BLaER1 treated with 17β-estradiol and CSF1 and Interleukin-3, amounts not matched to agents 10 nM and 100 nM (cell line): ENCODE measurements at regions not wholly inside any gene's neighbourhood (a gene's known extent, or its start where the extent isn't known, plus 50 kb on each side); places are given as distances from the start of the nearest gene placed in this dataset.
A peak's percentile ranks its signal among the peaks of the same experiment; 100 is the strongest.

Source experiments
- H3K27ac ChIP-seq, 11 experiments: shearing (Covaris generic); formaldehyde crosslinking; 2 replicates each; pipeline ENCODE4 v1.8.1; 2022
- H3K27me3 ChIP-seq, 11 experiments: shearing (Covaris generic); formaldehyde crosslinking; 2 replicates each; pipeline ENCODE4 v1.8.1; 2022
- H3K36me3 ChIP-seq, 11 experiments: shearing (Covaris generic); formaldehyde crosslinking; 2 replicates each; pipeline ENCODE4 v1.8.1; 2022
- H3K4me1 ChIP-seq, 10 experiments: shearing (Covaris generic); formaldehyde crosslinking; 2 replicates each; pipeline ENCODE4 v1.8.1; 2022
- H3K4me2 ChIP-seq, 11 experiments: shearing (Covaris generic); formaldehyde crosslinking; 2 replicates each; pipeline ENCODE4 v1.8.1; 2022
- H3K4me3 ChIP-seq, 10 experiments: shearing (Covaris generic); formaldehyde crosslinking; 2 replicates each; pipeline ENCODE4 v1.8.1; 2022
- H3K9ac ChIP-seq, 11 experiments: shearing (Covaris generic); formaldehyde crosslinking; 2 replicates each; pipeline ENCODE4 v1.8.1; 2022
- H3K9me3 ChIP-seq, 11 experiments: shearing (Covaris generic); formaldehyde crosslinking; replicated peaks in 1 of 11; 2 replicates each; pipeline ENCODE4 v1.8.1; 2022
- H4K20me1 ChIP-seq, 11 experiments: shearing (Covaris generic); formaldehyde crosslinking; 2 replicates each; pipeline ENCODE4 v1.8.1; 2022
- Cebpa-rat ChIP-seq, 11 experiments: shearing (Covaris generic); IDR thresholded peaks; 2 replicates each; pipeline ENCODE4 v1.8.1; 2022

DNA sequence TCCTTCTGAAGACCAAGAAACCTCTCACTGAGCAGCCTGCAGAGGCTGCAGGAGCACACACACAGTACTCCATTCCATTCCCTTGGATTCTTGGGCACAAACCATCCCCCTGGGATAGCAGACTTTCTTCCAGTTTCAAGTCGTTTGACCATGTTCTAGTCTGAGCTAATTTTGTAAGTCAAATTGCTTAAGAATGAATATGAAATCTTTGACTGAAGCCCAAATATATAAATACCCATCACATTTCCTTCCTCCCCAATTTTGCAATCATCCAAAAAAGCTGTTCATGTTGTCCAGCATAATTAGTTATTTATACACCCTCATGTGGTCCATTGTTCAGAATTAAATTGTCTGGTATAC lies 231.2 kb upstream of the TPRG1 start:
- H3K4me1 ChIP-seq = peaks cover 13 to 100% (median 39%) of the 10 kb centered on the region in 10 experiments
- no peaks in the 10 kb centered on the region for H3K27me3 ChIP-seq
- peak overlapping the region in 1 of 10 experiments; percentile 17; a peak in 3 of 20 replicates for H3K4me3 ChIP-seq
- no peaks in the 10 kb centered on the region for H4K20me1 ChIP-seq
- TF ChIP-seq Cebpa-rat (IDR thresholded peaks at IDR 0.05) = peak in 3 of 11 experiments; percentile 41 to 84 (median 79); a peak in 5 of 22 replicates
- H3K27ac ChIP-seq = peak overlapping the region; percentile 43 to 97 (median 77); a peak in 21 of 22 replicates
- H3K9ac ChIP-seq = peak overlapping the region in 8 of 11 experiments; percentile 33 to 78 (median 69); a peak in 13 of 22 replicates
- peaks cover 0 to 7% (median 0%) of the 10 kb centered on the region in 11 experiments; a peak in 2 of 22 replicates for H3K36me3 ChIP-seq
- peaks cover 0 to 38% (median 0%) of the 10 kb centered on the region in 11 experiments; a peak in 9 of 22 replicates for H3K9me3 ChIP-seq
- peak overlapping the region; percentile 32 to 87 (median 73) for H3K4me2 ChIP-seq

- Histone ChIP-seq H3K4me3 (no peak overlapping the region), H3K4me2 (peak overlapping the region; percentile 32 to 87 (median 73))
Measured at GRCh38 chr3:188941103-188941502, 230.7 kb upstream of the TPRG1 start.

DNA sequence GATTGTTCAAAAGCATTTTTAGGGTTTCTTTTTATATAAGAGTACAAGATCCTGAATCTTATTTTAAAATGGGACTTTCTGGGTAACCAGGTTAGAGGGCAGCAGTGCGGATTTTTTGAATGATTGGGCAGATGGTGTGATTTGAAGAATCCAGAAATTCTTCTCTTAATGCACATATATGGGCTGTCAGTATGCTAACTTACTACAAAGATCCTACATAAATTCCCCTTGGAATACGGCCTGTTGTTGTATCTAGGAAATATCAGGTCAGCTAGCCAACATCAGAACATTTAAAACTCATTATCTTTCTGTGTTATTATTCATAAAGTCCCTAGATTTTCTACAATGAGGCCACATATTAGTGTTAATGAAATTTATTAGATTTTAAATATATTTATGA lies 229.6 kb upstream of the TPRG1 start:
- TF ChIP-seq Cebpa-rat (IDR thresholded peaks at IDR 0.05) = no peak
- peaks cover 0 to 38% (median 0%) of the 10 kb centered on the region in 11 experiments; a peak in 9 of 22 replicates for H3K9me3 ChIP-seq
- no peaks in the 10 kb centered on the region for H4K20me1 ChIP-seq
- no peak overlapping the region for H3K4me3 ChIP-seq
- H3K9ac ChIP-seq = peak overlapping the region in 2 of 11 experiments; percentile 75 to 77; a peak in 3 of 22 replicates
- H3K4me1 ChIP-seq = peaks cover 17 to 100% (median 46%) of the 10 kb centered on the region in 10 experiments
- H3K27ac ChIP-seq = peak overlapping the region in 9 of 11 experiments; percentile 63 to 97 (median 80); a peak in 16 of 22 replicates
- peaks cover 0 to 7% (median 0%) of the 10 kb centered on the region in 11 experiments; a peak in 2 of 22 replicates for H3K36me3 ChIP-seq
- peak overlapping the region in 7 of 11 experiments; percentile 70 to 87 (median 78); a peak in 11 of 22 replicates for H3K4me2 ChIP-seq
- no peaks in the 10 kb centered on the region for H3K27me3 ChIP-seq

More at GRCh38 chr3:188941103-188941502, 230.7 kb upstream of the TPRG1 start:
- Histone ChIP-seq H3K36me3 (peaks cover 0 to 7% (median 0%) of the 10 kb centered on the region in 11 experiments; a peak in 2 of 22 replicates), H3K9me3 (peaks cover 0 to 38% (median 0%) of the 10 kb centered on the region in 11 experiments; a peak in 9 of 22 replicates), H4K20me1 (no peaks in the 10 kb centered on the region), H3K27ac (peak overlapping the region; percentile 40 to 97 (median 77)), H3K9ac (peak overlapping the region in 8 of 11 experiments; percentile 33 to 78 (median 69); a peak in 13 of 22 replicates), H3K27me3 (no peaks in the 10 kb centered on the region), H3K4me1 (peaks cover 13 to 100% (median 39%) of the 10 kb centered on the region in 10 experiments)
- TF ChIP-seq Cebpa-rat (IDR thresholded peaks at IDR 0.05) = no peak

GRCh38 chr3:188943591-188943990 lies 228.2 kb upstream of the TPRG1 start:
- peak overlapping the region in 4 of 11 experiments; percentile 25 to 87 (median 74); a peak in 8 of 22 replicates for H3K4me2 ChIP-seq
- H3K9ac ChIP-seq = no peak overlapping the region
- H3K4me3 ChIP-seq = peak overlapping the region in 1 of 10 experiments; percentile 16; a peak in 1 of 20 replicates
- H4K20me1 ChIP-seq = no peaks in the 10 kb centered on the region
- H3K36me3 ChIP-seq = peaks cover 0 to 7% (median 0%) of the 10 kb centered on the region in 11 experiments; a peak in 2 of 22 replicates
- peak overlapping the region in 5 of 11 experiments; percentile 22 to 97 (median 87); a peak in 8 of 22 replicates for H3K27ac ChIP-seq
- peaks cover 31 to 100% (median 59%) of the 10 kb centered on the region in 10 experiments for H3K4me1 ChIP-seq
- TF ChIP-seq Cebpa-rat (IDR thresholded peaks at IDR 0.05) = no peak
- H3K27me3 ChIP-seq = no peaks in the 10 kb centered on the region
- H3K9me3 ChIP-seq = peaks cover 0 to 28% (median 0%) of the 10 kb centered on the region in 11 experiments; a peak in 9 of 22 replicates

DNA sequence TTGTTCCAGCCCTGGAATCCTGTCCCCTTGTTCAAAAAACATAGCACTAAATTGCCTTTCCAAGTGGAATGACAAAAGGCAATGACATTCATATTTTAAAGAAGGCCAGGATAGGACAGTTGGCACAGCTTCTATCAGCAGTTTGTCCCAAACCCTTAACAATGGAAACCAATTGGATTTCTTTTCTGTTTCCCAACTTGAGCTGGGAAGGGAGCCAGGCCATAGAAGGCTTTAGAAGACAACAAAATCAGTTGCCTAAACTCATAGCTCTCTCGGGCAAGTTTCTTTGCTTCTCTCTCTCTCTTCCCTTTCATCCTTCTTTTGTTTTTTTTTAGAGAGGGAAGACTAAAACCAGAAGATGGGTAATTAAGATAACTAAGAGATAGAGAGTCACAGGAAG lies 227.7 kb upstream of the TPRG1 start:
- no peak overlapping the region; a peak in 1 of 22 replicates for H3K9ac ChIP-seq
- H3K9me3 ChIP-seq = peaks cover 0 to 28% (median 0%) of the 10 kb centered on the region in 11 experiments; a peak in 9 of 22 replicates
- TF ChIP-seq Cebpa-rat (IDR thresholded peaks at IDR 0.05) = no peak
- no peaks in the 10 kb centered on the region for H3K27me3 ChIP-seq
- H3K4me1 ChIP-seq = peaks cover 32 to 100% (median 61%) of the 10 kb centered on the region in 10 experiments
- H3K4me3 ChIP-seq = 0 out of 20 replicates have a peak overlapping the region, but pooled peaks of 1 of the 10 experiments have one; percentile 12
- H3K27ac ChIP-seq = peak overlapping the region in 5 of 11 experiments; percentile 22 to 97 (median 87); a peak in 9 of 22 replicates
- H3K4me2 ChIP-seq = peak overlapping the region in 4 of 11 experiments; percentile 25 to 87 (median 74); a peak in 6 of 22 replicates
- H3K36me3 ChIP-seq = peaks cover 0 to 7% (median 0%) of the 10 kb centered on the region in 11 experiments; a peak in 2 of 22 replicates
- H4K20me1 ChIP-seq = no peaks in the 10 kb centered on the region

DNA sequence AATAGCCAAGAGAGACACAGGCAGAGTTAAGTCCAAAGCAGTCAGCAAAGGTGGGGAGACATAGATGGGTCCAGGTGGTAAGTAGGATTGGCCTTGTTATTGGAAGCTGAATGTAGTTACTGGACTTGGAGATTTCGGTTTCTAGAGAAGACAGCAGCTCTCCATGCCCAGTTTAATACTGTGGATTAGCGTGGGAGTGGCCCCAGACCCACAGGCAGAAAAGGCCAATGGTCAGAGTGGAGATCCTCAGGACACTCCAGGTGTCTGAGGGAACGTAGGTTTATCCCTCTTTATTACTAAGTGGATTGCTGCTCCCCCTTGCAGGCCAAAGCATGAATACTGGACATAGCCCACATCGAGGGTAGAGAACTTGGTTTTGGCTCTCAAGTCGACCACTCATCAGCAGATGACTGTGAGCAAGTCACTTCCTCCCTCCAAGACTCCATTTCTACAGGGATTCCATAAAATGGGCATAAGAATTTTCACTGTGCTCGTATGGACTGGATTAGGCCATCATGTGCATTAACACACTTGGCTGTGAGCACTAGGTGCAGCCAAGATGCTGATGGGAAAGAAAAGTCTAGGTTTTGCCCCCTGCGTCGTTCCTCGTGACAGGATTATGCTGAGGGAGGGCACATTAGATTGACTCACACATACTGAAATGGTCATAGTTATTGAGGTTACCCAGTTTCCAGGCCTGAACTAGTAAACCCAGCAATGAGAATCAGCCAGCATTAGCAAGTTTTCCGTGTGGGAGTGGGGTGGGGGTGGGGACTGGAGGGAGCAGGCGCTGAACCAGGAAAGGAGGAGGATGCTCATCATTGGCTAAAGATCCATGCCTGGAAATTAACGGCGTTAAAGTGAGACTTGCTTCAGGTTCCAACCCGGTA lies 225.2 kb upstream of the TPRG1 start:
- no peaks in the 10 kb centered on the region for H4K20me1 ChIP-seq
- H3K4me2 ChIP-seq = peak overlapping the region; percentile 65 to 87 (median 74)
- H3K27ac ChIP-seq = peak overlapping the region in 6 of 11 experiments; percentile 25 to 97 (median 85); a peak in 11 of 22 replicates
- peaks cover 0 to 28% (median 0%) of the 10 kb centered on the region in 11 experiments; a peak in 9 of 22 replicates for H3K9me3 ChIP-seq
- peaks cover 0 to 7% (median 0%) of the 10 kb centered on the region in 11 experiments; a peak in 2 of 22 replicates for H3K36me3 ChIP-seq
- peak overlapping the region in 6 of 10 experiments; percentile 33 to 59 (median 45); a peak in 11 of 20 replicates for H3K4me3 ChIP-seq
- TF ChIP-seq Cebpa-rat (IDR thresholded peaks at IDR 0.05) = no peak
- no peaks in the 10 kb centered on the region for H3K27me3 ChIP-seq
- H3K9ac ChIP-seq = peak overlapping the region in 7 of 11 experiments; percentile 26 to 86 (median 60); a peak in 9 of 22 replicates
- peaks cover 21 to 100% (median 50%) of the 10 kb centered on the region in 10 experiments for H3K4me1 ChIP-seq

GRCh38 chr3:188947401-188948280 lies 224.1 kb upstream of the TPRG1 start:
- H3K36me3 ChIP-seq = peaks cover 0 to 7% (median 0%) of the 10 kb centered on the region in 11 experiments; a peak in 2 of 22 replicates
- peak overlapping the region in 10 of 11 experiments; percentile 26 to 86 (median 62); a peak in 14 of 22 replicates for H3K9ac ChIP-seq
- H4K20me1 ChIP-seq = no peaks in the 10 kb centered on the region
- peaks cover 0 to 27% (median 0%) of the 10 kb centered on the region in 11 experiments; a peak in 9 of 22 replicates for H3K9me3 ChIP-seq
- H3K4me1 ChIP-seq = peaks cover 19 to 100% (median 43%) of the 10 kb centered on the region in 10 experiments
- no peaks in the 10 kb centered on the region for H3K27me3 ChIP-seq
- H3K4me2 ChIP-seq = peak overlapping the region; percentile 65 to 87 (median 74)
- H3K27ac ChIP-seq = peak overlapping the region in 6 of 11 experiments; percentile 66 to 97 (median 86); a peak in 12 of 22 replicates
- TF ChIP-seq Cebpa-rat (IDR thresholded peaks at IDR 0.05) = no peak
- peak overlapping the region; percentile 29 to 59 (median 44); a peak in 18 of 20 replicates for H3K4me3 ChIP-seq
